HEK293 (cell line): ENCODE measurements at regions not wholly inside any gene's neighbourhood (a gene's known extent, or its start where the extent isn't known, plus 50 kb on each side); places are given as distances from the start of the nearest gene placed in this dataset.

ENCODE experiments used
- CTCF ChIA-PET: fragments of 350-600 bp; formaldehyde crosslinking; extraction: SDS; loops from one replicate; lab custom pipeline; 2021; ENCODE audit warnings: antibody characterized with exemption; lab: Yijun Ruan, JAX
- POLR2A ChIA-PET: fragments of 300-600 bp; formaldehyde crosslinking; extraction: SDS; loops from one replicate; lab custom pipeline; 2020; ENCODE audit warnings: antibody characterized with exemption, inconsistent platforms; lab: Yijun Ruan, JAX
- H3K27ac ChIP-seq: fragments of 200-500 bp; sonication (Bioruptor generic); 2 replicates; pipeline ENCODE4 v1.5.1; 2014; ENCODE audit warnings: low read depth, low read length, control low read depth, inconsistent platforms; ENCODE audit errors: extremely low read depth
- H3K36me3 ChIP-seq, 2 experiments: fragments of 200-500 bp in 1 of 2; sonication (Bioruptor generic) in 1 of 2; 1 replicate in 1 of 2; 2 replicates in 1 of 2; pipeline ENCODE4 v1.5.1; 2014 to 2017; ENCODE audit warnings: inconsistent platforms in 2 of 2, low read length in 2 of 2; ENCODE audit not compliant: control insufficient read depth in 2 of 2, insufficient read depth in 1 of 2
- H3K4me1 ChIP-seq: fragments of 200-500 bp; sonication (Bioruptor generic); 2 replicates; pipeline ENCODE4 v1.5.1; 2014; ENCODE audit warnings: mild to moderate bottlenecking, low read length, inconsistent platforms; ENCODE audit not compliant: control insufficient read depth, insufficient read depth
- H3K4me3 ChIP-seq: 2 replicates; pipeline ENCODE4 v1.5.1; 2011; ENCODE audit warnings: low read depth, mild to moderate bottlenecking, control low read depth, low read length, moderate library complexity
- H3K9me3 ChIP-seq: fragments of 200-500 bp; sonication (Bioruptor generic); 2 replicates; pipeline ENCODE4 v1.5.1; 2014; ENCODE audit warnings: low read depth, low read length, inconsistent platforms; ENCODE audit not compliant: control insufficient read depth, insufficient read depth
- BCL11B ChIP-seq: fragments of 450-650 bp; formaldehyde crosslinking; IDR thresholded peaks from 2 replicates; pipeline ENCODE4 v1.5.1; 2016; ENCODE audit warnings: low read depth, missing biosample characterization, missing genetic modification characterization
- OSR2 ChIP-seq: fragments of 450-650 bp; formaldehyde crosslinking; IDR thresholded peaks from 2 replicates; pipeline ENCODE4 v1.5.1; 2016; ENCODE audit warnings: missing biosample characterization, missing genetic modification characterization
- OVOL3 ChIP-seq: fragments of 450-650 bp; formaldehyde crosslinking; IDR thresholded peaks from 2 replicates; pipeline ENCODE4 v1.5.1; 2016; ENCODE audit warnings: missing biosample characterization, missing genetic modification characterization
- PRDM10 ChIP-seq: fragments of 450-650 bp; formaldehyde crosslinking; IDR thresholded peaks from 2 replicates; pipeline ENCODE4 v1.5.1; 2016; ENCODE audit warnings: missing biosample characterization, missing genetic modification characterization
- SETDB1 ChIP-seq: IDR thresholded peaks from one replicate; pipeline ENCODE4 v1.6.1; 2017; ENCODE audit warnings: mild to moderate bottlenecking, low read length, moderate library complexity, mixed read lengths; ENCODE audit not compliant: insufficient read length
- TRIM28 ChIP-seq: IDR thresholded peaks from 2 replicates; pipeline ENCODE4 v1.6.1; 2011; ENCODE audit warnings: low read length, control low read depth, borderline replicate concordance
- WT1 ChIP-seq: fragments of 450-650 bp; formaldehyde crosslinking; IDR thresholded peaks from 2 replicates; pipeline ENCODE4 v1.5.1; 2016; ENCODE audit warnings: missing biosample characterization, missing genetic modification characterization
- ZFP69B ChIP-seq: fragments of 450-650 bp; formaldehyde crosslinking; IDR thresholded peaks from 2 replicates; pipeline ENCODE4 v1.5.1; 2016; ENCODE audit warnings: missing biosample characterization, missing genetic modification characterization
- ZNF112 ChIP-seq: fragments of 450-650 bp; formaldehyde crosslinking; IDR thresholded peaks from 2 replicates; pipeline ENCODE4 v1.5.0; 2017; ENCODE audit warnings: missing biosample characterization, missing genetic modification characterization
- ZNF19 ChIP-seq: fragments of 450-650 bp; formaldehyde crosslinking; IDR thresholded peaks from 2 replicates; pipeline ENCODE4; 2016; ENCODE audit warnings: missing biosample characterization, missing genetic modification characterization, low read depth
- ZNF280C ChIP-seq: fragments of 450-650 bp; formaldehyde crosslinking; IDR thresholded peaks from 2 replicates; pipeline ENCODE4 v1.5.1; 2016; ENCODE audit warnings: missing biosample characterization, missing genetic modification characterization
- ZNF366 ChIP-seq: fragments of 450-650 bp; formaldehyde crosslinking; conservative IDR thresholded peaks from 2 replicates; pipeline ENCODE4 v1.5.1; 2016; ENCODE audit warnings: missing biosample characterization, missing genetic modification characterization
- ZNF544 ChIP-seq: fragments of 450-650 bp; formaldehyde crosslinking; IDR thresholded peaks from 2 replicates; pipeline ENCODE4 v1.5.0; 2017; ENCODE audit warnings: missing biosample characterization, missing genetic modification characterization
- ZNF558 ChIP-seq: fragments of 450-650 bp; formaldehyde crosslinking; IDR thresholded peaks from 2 replicates; pipeline ENCODE4 v1.5.1; 2016; ENCODE audit warnings: missing biosample characterization, missing genetic modification characterization
- ZNF600 ChIP-seq: fragments of 450-650 bp; formaldehyde crosslinking; IDR thresholded peaks from 2 replicates; pipeline ENCODE4 v1.5.1; 2016; ENCODE audit warnings: missing biosample characterization, missing genetic modification characterization
- ZNF701 ChIP-seq: fragments of 450-650 bp; formaldehyde crosslinking; IDR thresholded peaks from 2 replicates; pipeline ENCODE4 v1.5.1; 2016; ENCODE audit warnings: missing biosample characterization, missing genetic modification characterization
- ZNF747 ChIP-seq: fragments of 450-650 bp; formaldehyde crosslinking; IDR thresholded peaks from 2 replicates; pipeline ENCODE4 v1.5.1; 2016; ENCODE audit warnings: missing biosample characterization, missing genetic modification characterization
- ZNF791 ChIP-seq: fragments of 450-650 bp; formaldehyde crosslinking; IDR thresholded peaks from 2 replicates; pipeline ENCODE4 v1.5.1; 2016; ENCODE audit warnings: missing biosample characterization, missing genetic modification characterization
- ZSCAN23 ChIP-seq: fragments of 450-650 bp; formaldehyde crosslinking; IDR thresholded peaks from 2 replicates; pipeline ENCODE4 v1.5.1; 2016; ENCODE audit warnings: missing biosample characterization, missing genetic modification characterization
- TF ChIP-seq, protein P1 (sequence below): fragments of 450-650 bp; formaldehyde crosslinking; optimal IDR thresholded peaks from 2 replicates; pipeline ENCODE3; 2016; ENCODE audit warnings: missing biosample characterization, mild to moderate bottlenecking, missing genetic modification characterization
- TF ChIP-seq, protein P2 (sequence below): fragments of 450-650 bp; formaldehyde crosslinking; conservative IDR thresholded peaks from 2 replicates; pipeline ENCODE4 v1.5.1; 2016; ENCODE audit warnings: low read depth, missing biosample characterization, missing genetic modification characterization
- TF ChIP-seq, protein P3 (sequence below): fragments of 450-650 bp; formaldehyde crosslinking; IDR thresholded peaks from 2 replicates; pipeline ENCODE4 v1.5.1; 2016; ENCODE audit warnings: missing biosample characterization, missing genetic modification characterization

GRCh38 chr17:70588003-70588402 is 418.7 kb downstream of the KCNJ2 start (continued):
- TF ChIP-seq ZNF19: no peak
- TF ChIP-seq ZNF600 (tag by site-specific recombination): peak; percentile 71; the same call in 1 of the 2 replicates
- TF ChIP-seq OSR2 (tag by site-specific recombination): peak; percentile 66; the same call in 1 of the 2 replicates
- TF ChIP-seq, protein P1, sequence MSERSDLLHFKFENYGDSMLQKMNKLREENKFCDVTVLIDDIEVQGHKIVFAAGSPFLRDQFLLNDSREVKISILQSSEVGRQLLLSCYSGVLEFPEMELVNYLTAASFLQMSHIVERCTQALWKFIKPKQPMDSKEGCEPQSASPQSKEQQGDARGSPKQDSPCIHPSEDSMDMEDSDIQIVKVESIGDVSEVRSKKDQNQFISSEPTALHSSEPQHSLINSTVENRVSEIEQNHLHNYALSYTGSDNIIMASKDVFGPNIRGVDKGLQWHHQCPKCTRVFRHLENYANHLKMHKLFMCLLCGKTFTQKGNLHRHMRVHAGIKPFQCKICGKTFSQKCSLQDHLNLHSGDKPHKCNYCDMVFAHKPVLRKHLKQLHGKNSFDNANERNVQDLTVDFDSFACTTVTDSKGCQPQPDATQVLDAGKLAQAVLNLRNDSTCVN (tag by site-specific recombination): no peak
- no peak for TF ChIP-seq OVOL3 (tag by site-specific recombination)

DNA sequence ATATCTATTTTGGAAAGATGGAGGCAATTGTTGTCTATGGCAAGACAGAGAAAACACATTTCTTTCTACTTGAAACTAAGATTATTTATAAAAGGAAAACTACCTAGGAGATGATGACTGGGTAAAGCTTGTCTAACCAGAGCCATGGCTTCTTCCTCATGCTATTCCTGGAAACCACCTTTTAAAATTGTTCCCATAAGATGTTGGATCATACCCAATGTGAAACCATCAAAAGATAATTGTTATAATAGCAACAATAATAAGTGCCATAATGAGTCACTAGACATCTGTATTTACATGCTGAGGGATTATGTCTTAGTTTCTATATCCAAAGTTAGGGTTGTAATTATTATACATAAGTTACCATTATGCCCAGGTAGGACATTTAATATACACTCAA is 428.4 kb downstream of the KCNJ2 start:
- H3K4me1 ChIP-seq: no peaks in the 10 kb centered on the region
- POLR2A ChIA-PET: no interaction called here
- no peak overlapping the region for H3K27ac ChIP-seq
- no peak overlapping the region for H3K4me3 ChIP-seq
- H3K9me3 ChIP-seq: no peaks in the 10 kb centered on the region
- CTCF ChIA-PET: no interaction called here
- no peak for TF ChIP-seq ZNF280C
- no peak for TF ChIP-seq SETDB1
- no peak for TF ChIP-seq ZNF558
- TF ChIP-seq ZNF791: no peak
- TF ChIP-seq BCL11B (tag by site-specific recombination): no peak
- TF ChIP-seq ZSCAN23 (tag by site-specific recombination): no peak
- no peak for TF ChIP-seq WT1 (tag by site-specific recombination)
- TF ChIP-seq, protein P2, sequence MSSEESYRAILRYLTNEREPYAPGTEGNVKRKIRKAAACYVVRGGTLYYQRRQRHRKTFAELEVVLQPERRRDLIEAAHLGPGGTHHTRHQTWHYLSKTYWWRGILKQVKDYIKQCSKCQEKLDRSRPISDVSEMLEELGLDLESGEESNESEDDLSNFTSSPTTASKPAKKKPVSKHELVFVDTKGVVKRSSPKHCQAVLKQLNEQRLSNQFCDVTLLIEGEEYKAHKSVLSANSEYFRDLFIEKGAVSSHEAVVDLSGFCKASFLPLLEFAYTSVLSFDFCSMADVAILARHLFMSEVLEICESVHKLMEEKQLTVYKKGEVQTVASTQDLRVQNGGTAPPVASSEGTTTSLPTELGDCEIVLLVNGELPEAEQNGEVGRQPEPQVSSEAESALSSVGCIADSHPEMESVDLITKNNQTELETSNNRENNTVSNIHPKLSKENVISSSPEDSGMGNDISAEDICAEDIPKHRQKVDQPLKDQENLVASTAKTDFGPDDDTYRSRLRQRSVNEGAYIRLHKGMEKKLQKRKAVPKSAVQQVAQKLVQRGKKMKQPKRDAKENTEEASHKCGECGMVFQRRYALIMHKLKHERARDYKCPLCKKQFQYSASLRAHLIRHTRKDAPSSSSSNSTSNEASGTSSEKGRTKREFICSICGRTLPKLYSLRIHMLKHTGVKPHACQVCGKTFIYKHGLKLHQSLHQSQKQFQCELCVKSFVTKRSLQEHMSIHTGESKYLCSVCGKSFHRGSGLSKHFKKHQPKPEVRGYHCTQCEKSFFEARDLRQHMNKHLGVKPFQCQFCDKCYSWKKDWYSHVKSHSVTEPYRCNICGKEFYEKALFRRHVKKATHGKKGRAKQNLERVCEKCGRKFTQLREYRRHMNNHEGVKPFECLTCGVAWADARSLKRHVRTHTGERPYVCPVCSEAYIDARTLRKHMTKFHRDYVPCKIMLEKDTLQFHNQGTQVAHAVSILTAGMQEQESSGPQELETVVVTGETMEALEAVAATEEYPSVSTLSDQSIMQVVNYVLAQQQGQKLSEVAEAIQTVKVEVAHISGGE (tag by site-specific recombination): no peak
- TF ChIP-seq TRIM28: no peak
- TF ChIP-seq ZNF366 (tag by site-specific recombination): no peak
- no peaks in the 10 kb centered on the region for H3K36me3 ChIP-seq

DNA sequence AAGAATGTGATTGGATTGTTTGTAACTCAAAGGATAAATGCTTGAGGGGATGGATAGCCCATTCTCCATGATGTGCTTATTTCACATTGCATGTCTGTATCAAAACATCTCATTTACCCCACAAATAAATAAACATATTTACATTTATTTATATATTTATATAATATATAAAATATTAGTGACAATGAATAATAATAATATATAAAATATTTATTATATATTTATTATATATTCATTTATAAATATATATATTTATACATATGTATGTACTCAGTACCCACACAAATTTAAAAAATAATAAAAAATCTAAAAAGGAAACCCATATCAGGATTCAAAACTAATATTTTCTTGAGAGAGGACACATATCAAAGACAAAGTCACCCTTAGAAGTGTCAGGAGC is 429.9 kb downstream of the KCNJ2 start:
- no peaks in the 10 kb centered on the region for H3K36me3 ChIP-seq
- ChIA-PET CTCF (interaction anchor here (0.6 kb wide), 1 partner anchor 1180 kb away, joined by 6 read pairs; no protein-coding TSS in a partner anchor), POLR2A (no interaction called here)
- no peak overlapping the region for H3K27ac ChIP-seq
- no peaks in the 10 kb centered on the region for H3K4me1 ChIP-seq
- no peak overlapping the region for H3K4me3 ChIP-seq
- no peaks in the 10 kb centered on the region for H3K9me3 ChIP-seq
- TF ChIP-seq, protein P3, sequence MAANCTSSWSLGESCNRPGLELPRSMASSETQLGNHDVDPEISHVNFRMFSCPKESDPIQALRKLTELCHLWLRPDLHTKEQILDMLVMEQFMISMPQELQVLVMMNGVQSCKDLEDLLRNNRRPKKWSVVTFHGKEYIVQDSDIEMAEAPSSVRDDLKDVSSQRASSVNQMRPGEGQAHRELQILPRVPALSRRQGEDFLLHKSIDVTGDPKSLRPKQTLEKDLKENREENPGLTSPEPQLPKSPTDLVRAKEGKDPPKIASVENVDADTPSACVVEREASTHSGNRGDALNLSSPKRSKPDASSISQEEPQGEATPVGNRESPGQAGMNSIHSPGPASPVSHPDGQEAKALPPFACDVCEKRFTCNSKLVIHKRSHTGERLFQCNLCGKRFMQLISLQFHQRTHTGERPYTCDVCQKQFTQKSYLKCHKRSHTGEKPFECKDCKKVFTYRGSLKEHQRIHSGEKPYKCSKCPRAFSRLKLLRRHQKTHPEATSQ (tag by site-specific recombination): no peak
- TF ChIP-seq ZNF544: no peak
- TF ChIP-seq ZNF112 (tag by site-specific recombination): no peak
- no peak for TF ChIP-seq ZNF701 (tag by site-specific recombination)
- TF ChIP-seq ZFP69B (tag by site-specific recombination): no peak
- TF ChIP-seq ZNF747: no peak
- no peak for TF ChIP-seq PRDM10 (tag by site-specific recombination)
